ENCODE measurements at regions not wholly inside any gene's neighbourhood (a gene's known extent, or its start where the extent isn't known, plus 50 kb on each side); places are given as distances from the start of the nearest gene placed in this dataset.

DNA sequence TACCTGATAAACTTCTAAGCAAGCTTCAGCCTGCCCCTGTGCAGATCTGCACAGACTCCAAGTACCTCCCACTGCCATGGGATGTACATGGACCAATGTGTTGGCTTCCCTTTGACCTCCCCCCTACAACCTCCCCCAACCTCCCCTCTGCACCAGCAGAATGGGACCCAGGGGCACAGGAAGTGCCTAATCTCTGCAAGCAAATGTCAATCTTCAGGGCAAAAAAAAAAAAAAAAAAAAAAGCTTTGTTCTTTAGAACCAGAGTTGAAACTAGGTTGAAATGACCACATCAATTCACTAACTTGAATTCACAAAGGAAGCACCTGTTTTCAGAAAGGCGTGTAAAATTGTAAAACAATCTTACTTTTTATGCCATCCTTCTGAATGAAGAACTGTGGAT lies 53.9 kb upstream of the TIAM1 start:
- Histone ChIP-seq H3K27me3 (ENCODE audit: insufficient read depth, low read depth, low read length) (no peaks in the 10 kb centered on the region), H3K9me2 (ENCODE audit: insufficient read depth, low read length) (no peaks in the 10 kb centered on the region), H3K36me3 (ENCODE audit: insufficient read depth, low read length) (no peaks in the 10 kb centered on the region), H3K9me3 (ENCODE audit: low read length) (no peaks in the 10 kb centered on the region), H3K27ac (ENCODE audit: low read length) (no peak overlapping the region), H4K20me1 (ENCODE audit: insufficient read depth) (no peaks in the 10 kb centered on the region), H3K4me3 (ENCODE audit: low read length) (no peak overlapping the region), H3K9ac (ENCODE audit: low read length) (no peak overlapping the region), H3K79me2 (replicated peaks; ENCODE audit: insufficient read depth, low read length) (no peaks in the 10 kb centered on the region), H2AFZ (ENCODE audit: low read depth, low read length) (no peak overlapping the region), H3K4me2 (ENCODE audit: low read length) (no peak overlapping the region), H3F3A (ENCODE audit: insufficient read depth, low read length, poor library complexity, severe bottlenecking) (no peaks in the 10 kb centered on the region)
- no peak for TF ChIP-seq MXI1 (conservative IDR thresholded peaks at IDR 0.05; ENCODE audit: poor library complexity, severe bottlenecking)
- TF ChIP-seq RAD21 (conservative IDR thresholded peaks at IDR 0.05), result no peak
- TF ChIP-seq, protein P1, sequence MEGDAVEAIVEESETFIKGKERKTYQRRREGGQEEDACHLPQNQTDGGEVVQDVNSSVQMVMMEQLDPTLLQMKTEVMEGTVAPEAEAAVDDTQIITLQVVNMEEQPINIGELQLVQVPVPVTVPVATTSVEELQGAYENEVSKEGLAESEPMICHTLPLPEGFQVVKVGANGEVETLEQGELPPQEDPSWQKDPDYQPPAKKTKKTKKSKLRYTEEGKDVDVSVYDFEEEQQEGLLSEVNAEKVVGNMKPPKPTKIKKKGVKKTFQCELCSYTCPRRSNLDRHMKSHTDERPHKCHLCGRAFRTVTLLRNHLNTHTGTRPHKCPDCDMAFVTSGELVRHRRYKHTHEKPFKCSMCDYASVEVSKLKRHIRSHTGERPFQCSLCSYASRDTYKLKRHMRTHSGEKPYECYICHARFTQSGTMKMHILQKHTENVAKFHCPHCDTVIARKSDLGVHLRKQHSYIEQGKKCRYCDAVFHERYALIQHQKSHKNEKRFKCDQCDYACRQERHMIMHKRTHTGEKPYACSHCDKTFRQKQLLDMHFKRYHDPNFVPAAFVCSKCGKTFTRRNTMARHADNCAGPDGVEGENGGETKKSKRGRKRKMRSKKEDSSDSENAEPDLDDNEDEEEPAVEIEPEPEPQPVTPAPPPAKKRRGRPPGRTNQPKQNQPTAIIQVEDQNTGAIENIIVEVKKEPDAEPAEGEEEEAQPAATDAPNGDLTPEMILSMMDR (IDR thresholded peaks at IDR 0.05; ENCODE audit: poor library complexity, severe bottlenecking), result no peak
- no peak for TF ChIP-seq EZH2 (IDR thresholded peaks at IDR 0.05; ENCODE audit: borderline replicate concordance, insufficient read depth, low read length, poor library complexity, severe bottlenecking)
- TF ChIP-seq, protein P2, sequence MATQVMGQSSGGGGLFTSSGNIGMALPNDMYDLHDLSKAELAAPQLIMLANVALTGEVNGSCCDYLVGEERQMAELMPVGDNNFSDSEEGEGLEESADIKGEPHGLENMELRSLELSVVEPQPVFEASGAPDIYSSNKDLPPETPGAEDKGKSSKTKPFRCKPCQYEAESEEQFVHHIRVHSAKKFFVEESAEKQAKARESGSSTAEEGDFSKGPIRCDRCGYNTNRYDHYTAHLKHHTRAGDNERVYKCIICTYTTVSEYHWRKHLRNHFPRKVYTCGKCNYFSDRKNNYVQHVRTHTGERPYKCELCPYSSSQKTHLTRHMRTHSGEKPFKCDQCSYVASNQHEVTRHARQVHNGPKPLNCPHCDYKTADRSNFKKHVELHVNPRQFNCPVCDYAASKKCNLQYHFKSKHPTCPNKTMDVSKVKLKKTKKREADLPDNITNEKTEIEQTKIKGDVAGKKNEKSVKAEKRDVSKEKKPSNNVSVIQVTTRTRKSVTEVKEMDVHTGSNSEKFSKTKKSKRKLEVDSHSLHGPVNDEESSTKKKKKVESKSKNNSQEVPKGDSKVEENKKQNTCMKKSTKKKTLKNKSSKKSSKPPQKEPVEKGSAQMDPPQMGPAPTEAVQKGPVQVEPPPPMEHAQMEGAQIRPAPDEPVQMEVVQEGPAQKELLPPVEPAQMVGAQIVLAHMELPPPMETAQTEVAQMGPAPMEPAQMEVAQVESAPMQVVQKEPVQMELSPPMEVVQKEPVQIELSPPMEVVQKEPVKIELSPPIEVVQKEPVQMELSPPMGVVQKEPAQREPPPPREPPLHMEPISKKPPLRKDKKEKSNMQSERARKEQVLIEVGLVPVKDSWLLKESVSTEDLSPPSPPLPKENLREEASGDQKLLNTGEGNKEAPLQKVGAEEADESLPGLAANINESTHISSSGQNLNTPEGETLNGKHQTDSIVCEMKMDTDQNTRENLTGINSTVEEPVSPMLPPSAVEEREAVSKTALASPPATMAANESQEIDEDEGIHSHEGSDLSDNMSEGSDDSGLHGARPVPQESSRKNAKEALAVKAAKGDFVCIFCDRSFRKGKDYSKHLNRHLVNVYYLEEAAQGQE (IDR thresholded peaks at IDR 0.05; ENCODE audit: borderline replicate concordance), result no peak
- TF ChIP-seq TAF1 (IDR thresholded peaks at IDR 0.05; ENCODE audit: low read depth), result no peak
- TF ChIP-seq POLR2AphosphoS5 (IDR thresholded peaks at IDR 0.05), result no peak
- TF ChIP-seq SMC3 (conservative IDR thresholded peaks at IDR 0.05; ENCODE audit: poor library complexity), result no peak
- no peak for TF ChIP-seq EP300 (conservative IDR thresholded peaks at IDR 0.05; ENCODE audit: poor library complexity, severe bottlenecking)

DNA sequence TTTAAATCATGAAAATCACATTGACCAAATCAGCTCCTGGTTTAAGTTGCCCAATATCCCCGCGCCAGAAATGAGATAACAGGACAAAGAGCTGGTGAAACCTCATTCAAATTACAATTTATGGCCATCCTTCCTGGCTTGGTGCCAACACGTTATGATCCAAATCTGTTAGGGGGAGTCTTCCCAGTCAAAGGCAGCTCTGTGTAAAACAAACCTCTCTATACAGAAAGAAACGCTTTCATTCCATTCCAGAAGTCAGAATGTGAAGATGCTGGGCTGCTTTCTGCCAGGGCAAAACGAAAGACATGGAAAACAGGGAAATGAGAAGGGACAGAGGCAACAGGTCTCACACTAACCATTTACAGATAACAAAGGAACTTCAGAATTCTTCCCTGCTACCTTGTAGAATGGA lies 53.5 kb upstream of the TIAM1 start:
- H3F3A ChIP-seq (ENCODE audit: insufficient read depth, low read length, poor library complexity, severe bottlenecking), result no peaks in the 10 kb centered on the region
- no peak overlapping the region for H3K4me3 ChIP-seq (ENCODE audit: low read length)
- H3K27ac ChIP-seq (ENCODE audit: low read length), result no peak overlapping the region
- H3K4me2 ChIP-seq (ENCODE audit: low read length), result no peak overlapping the region
- H2AFZ ChIP-seq (ENCODE audit: low read depth, low read length), result no peak overlapping the region
- TF ChIP-seq TAF1 (IDR thresholded peaks at IDR 0.05; ENCODE audit: low read depth) (no peak), RAD21 (conservative IDR thresholded peaks at IDR 0.05) (no peak), EZH2 (IDR thresholded peaks at IDR 0.05; ENCODE audit: borderline replicate concordance, insufficient read depth, low read length, poor library complexity, severe bottlenecking) (no peak), MXI1 (conservative IDR thresholded peaks at IDR 0.05; ENCODE audit: poor library complexity, severe bottlenecking) (no peak), POLR2AphosphoS5 (IDR thresholded peaks at IDR 0.05) (no peak), EP300 (conservative IDR thresholded peaks at IDR 0.05; ENCODE audit: poor library complexity, severe bottlenecking) (no peak), SMC3 (conservative IDR thresholded peaks at IDR 0.05; ENCODE audit: poor library complexity) (no peak)
- TF ChIP-seq, protein P2 (IDR thresholded peaks at IDR 0.05; ENCODE audit: borderline replicate concordance), result no peak
- TF ChIP-seq, protein P1 (IDR thresholded peaks at IDR 0.05; ENCODE audit: poor library complexity, severe bottlenecking), result no peak
- no peaks in the 10 kb centered on the region for H3K9me3 ChIP-seq (ENCODE audit: low read length)
- no peaks in the 10 kb centered on the region for H3K79me2 ChIP-seq (replicated peaks; ENCODE audit: insufficient read depth, low read length)
- no peaks in the 10 kb centered on the region for H4K20me1 ChIP-seq (ENCODE audit: insufficient read depth)
- no peak overlapping the region for H3K9ac ChIP-seq (ENCODE audit: low read length)
- no peaks in the 10 kb centered on the region for H3K36me3 ChIP-seq (ENCODE audit: insufficient read depth, low read length)
- H3K27me3 ChIP-seq (ENCODE audit: insufficient read depth, low read depth, low read length), result no peaks in the 10 kb centered on the region
- no peaks in the 10 kb centered on the region for H3K9me2 ChIP-seq (ENCODE audit: insufficient read depth, low read length)

All from neural cell (in vitro differentiated cells).